ENCODE measurements at regions not wholly inside any gene's neighbourhood (a gene's known extent, or its start where the extent isn't known, plus 50 kb on each side); places are given as distances from the start of the nearest gene placed in this dataset.

DNA sequence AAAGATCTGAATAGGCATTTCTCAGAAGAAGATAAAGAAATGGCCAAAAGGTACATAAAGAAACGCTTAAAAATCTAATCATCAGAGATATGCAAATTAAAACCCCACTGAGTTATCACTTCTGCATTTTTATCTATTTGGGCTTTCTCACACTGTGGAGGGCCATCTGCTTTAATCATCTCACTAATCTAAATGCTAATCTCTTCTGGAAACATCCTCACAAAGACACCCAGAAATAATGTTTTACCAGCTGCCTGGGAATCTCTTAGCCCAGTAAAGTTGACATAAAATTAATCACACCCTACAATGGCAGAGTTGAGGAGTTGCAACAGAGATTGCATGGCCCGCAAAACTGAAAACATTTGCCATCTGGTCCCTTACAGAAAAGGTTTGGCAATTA lies 407.9 kb upstream of the CYLC2 start:
- no peaks in the 10 kb centered on the region for H3K36me3 ChIP-seq (ENCODE audit: insufficient read depth, low read length, poor library complexity, severe bottlenecking)
- DNase-seq (ENCODE audit: low spot score) = no peak
- no peak overlapping the region for H3K27ac ChIP-seq (ENCODE audit: low read depth, low read length, poor library complexity, severe bottlenecking)
- H3K27me3 ChIP-seq (replicated peaks; ENCODE audit: insufficient read depth, low read depth, low read length, poor library complexity) = no peaks in the 10 kb centered on the region
- ChIA-PET CTCF (no interaction called here), POLR2A (ENCODE audit: low non-redundant PET) (no interaction called here)
- BruUV-seq (replicated peaks) = no TSS peak
- no peak overlapping the region for H3K4me3 ChIP-seq (ENCODE audit: low read depth, low read length, poor library complexity, severe bottlenecking)
- H3K4me1 ChIP-seq (ENCODE audit: insufficient read depth, low read length, poor library complexity, severe bottlenecking) = no peaks in the 10 kb centered on the region
- intact Hi-C loops (cut with micrococcal nuclease; ENCODE audit: unreplicated experiment) = no loop called here
- TF ChIP-seq, protein P1, sequence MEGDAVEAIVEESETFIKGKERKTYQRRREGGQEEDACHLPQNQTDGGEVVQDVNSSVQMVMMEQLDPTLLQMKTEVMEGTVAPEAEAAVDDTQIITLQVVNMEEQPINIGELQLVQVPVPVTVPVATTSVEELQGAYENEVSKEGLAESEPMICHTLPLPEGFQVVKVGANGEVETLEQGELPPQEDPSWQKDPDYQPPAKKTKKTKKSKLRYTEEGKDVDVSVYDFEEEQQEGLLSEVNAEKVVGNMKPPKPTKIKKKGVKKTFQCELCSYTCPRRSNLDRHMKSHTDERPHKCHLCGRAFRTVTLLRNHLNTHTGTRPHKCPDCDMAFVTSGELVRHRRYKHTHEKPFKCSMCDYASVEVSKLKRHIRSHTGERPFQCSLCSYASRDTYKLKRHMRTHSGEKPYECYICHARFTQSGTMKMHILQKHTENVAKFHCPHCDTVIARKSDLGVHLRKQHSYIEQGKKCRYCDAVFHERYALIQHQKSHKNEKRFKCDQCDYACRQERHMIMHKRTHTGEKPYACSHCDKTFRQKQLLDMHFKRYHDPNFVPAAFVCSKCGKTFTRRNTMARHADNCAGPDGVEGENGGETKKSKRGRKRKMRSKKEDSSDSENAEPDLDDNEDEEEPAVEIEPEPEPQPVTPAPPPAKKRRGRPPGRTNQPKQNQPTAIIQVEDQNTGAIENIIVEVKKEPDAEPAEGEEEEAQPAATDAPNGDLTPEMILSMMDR (conservative IDR thresholded peaks at IDR 0.05; ENCODE audit: low read depth, low read length) = no peak
- no peak for TF ChIP-seq EZH2 (IDR thresholded peaks at IDR 0.05; ENCODE audit: borderline replicate concordance, low read depth, low read length, poor library complexity, severe bottlenecking)
- H3K9me3 ChIP-seq (ENCODE audit: low read depth, low read length, poor library complexity, severe bottlenecking) = peaks cover 5% of the 10 kb centered on the region

- CTCF ChIA-PET = no interaction called here
- H3K9me3 ChIP-seq (ENCODE audit: low read depth, low read length, poor library complexity, severe bottlenecking) = peaks cover 12% of the 10 kb centered on the region
- no TSS peak for BruUV-seq (replicated peaks)
- H3K36me3 ChIP-seq (ENCODE audit: insufficient read depth, low read length, poor library complexity, severe bottlenecking) = no peaks in the 10 kb centered on the region
- H3K27ac ChIP-seq (ENCODE audit: low read depth, low read length, poor library complexity, severe bottlenecking) = no peak overlapping the region
- DNase-seq (ENCODE audit: low spot score) = no peak
- intact Hi-C loops (cut with micrococcal nuclease; ENCODE audit: unreplicated experiment) = no loop called here
- no peaks in the 10 kb centered on the region for H3K4me1 ChIP-seq (ENCODE audit: insufficient read depth, low read length, poor library complexity, severe bottlenecking)
- TF ChIP-seq, protein P1 (conservative IDR thresholded peaks at IDR 0.05; ENCODE audit: low read depth, low read length) = no peak
- TF ChIP-seq EZH2 (IDR thresholded peaks at IDR 0.05; ENCODE audit: borderline replicate concordance, low read depth, low read length, poor library complexity, severe bottlenecking) = no peak
- no peaks in the 10 kb centered on the region for H3K27me3 ChIP-seq (replicated peaks; ENCODE audit: insufficient read depth, low read depth, low read length, poor library complexity)
- H3K4me3 ChIP-seq (ENCODE audit: low read depth, low read length, poor library complexity, severe bottlenecking) = no peak overlapping the region
- POLR2A ChIA-PET (ENCODE audit: low non-redundant PET) = no interaction called here
Observed at GRCh38 chr9:102569436-102569835, 425.7 kb upstream of the CYLC2 start.

DNA sequence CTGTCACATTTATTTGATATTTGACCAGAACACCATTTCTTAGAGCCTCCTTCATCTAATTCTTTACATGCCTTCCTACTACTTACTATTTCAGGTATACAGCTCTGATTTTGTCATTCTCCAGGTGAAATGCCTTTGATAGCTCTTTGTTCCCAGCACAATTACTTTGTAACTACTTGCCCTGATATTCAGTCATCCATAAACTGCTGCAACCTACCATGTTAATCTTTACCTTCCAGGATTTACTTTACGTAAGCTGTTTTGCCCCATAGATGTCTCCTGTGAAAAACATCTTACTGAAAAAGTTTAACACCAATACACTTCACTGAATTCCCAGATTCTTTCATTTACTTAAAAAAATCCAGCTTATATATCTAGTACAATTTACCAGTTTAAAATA lies 443.8 kb upstream of the CYLC2 start:
- no peak for DNase-seq (ENCODE audit: low spot score)
- no peak overlapping the region for H3K4me3 ChIP-seq (ENCODE audit: low read depth, low read length, poor library complexity, severe bottlenecking)
- peaks cover 25% of the 10 kb centered on the region for H3K9me3 ChIP-seq (ENCODE audit: low read depth, low read length, poor library complexity, severe bottlenecking)
- no peaks in the 10 kb centered on the region for H3K27me3 ChIP-seq (replicated peaks; ENCODE audit: insufficient read depth, low read depth, low read length, poor library complexity)
- no peaks in the 10 kb centered on the region for H3K36me3 ChIP-seq (ENCODE audit: insufficient read depth, low read length, poor library complexity, severe bottlenecking)
- ChIA-PET CTCF (no interaction called here), POLR2A (ENCODE audit: low non-redundant PET) (no interaction called here)
- no peaks in the 10 kb centered on the region for H3K4me1 ChIP-seq (ENCODE audit: insufficient read depth, low read length, poor library complexity, severe bottlenecking)
- no peak overlapping the region for H3K27ac ChIP-seq (ENCODE audit: low read depth, low read length, poor library complexity, severe bottlenecking)
- intact Hi-C loops (cut with micrococcal nuclease; ENCODE audit: unreplicated experiment) = no loop called here
- BruUV-seq (replicated peaks) = no TSS peak
- TF ChIP-seq, protein P1 (conservative IDR thresholded peaks at IDR 0.05; ENCODE audit: low read depth, low read length) = no peak
- TF ChIP-seq EZH2 (IDR thresholded peaks at IDR 0.05; ENCODE audit: borderline replicate concordance, low read depth, low read length, poor library complexity, severe bottlenecking) = no peak
